GM10248 (cell line): ENCODE measurements at regions not wholly inside any gene's neighbourhood (a gene's known extent, or its start where the extent isn't known, plus 50 kb on each side); places are given as distances from the start of the nearest gene placed in this dataset.

Source experiments
- CTCF ChIA-PET: fragments of 300-600 bp; sonication (Branson Sonifier 250); formaldehyde crosslinking; extraction: SDS; loops from one replicate; lab custom pipeline; 2021; ENCODE audit warnings: antibody characterized with exemption; lab: Yijun Ruan, JAX
- POLR2A ChIA-PET: fragments of 350-650 bp; sonication (Branson Sonifier 250); formaldehyde crosslinking; extraction: SDS; loops from one replicate; lab custom pipeline; 2020; ENCODE audit warnings: antibody characterized with exemption; lab: Yijun Ruan, JAX
- DNase-seq: peaks from one replicate; pipeline ENCODE4 v3.0.0; 2012; ENCODE audit errors: extremely low spot score
- CTCF ChIP-seq: IDR thresholded peaks from 2 replicates; pipeline ENCODE4 v1.5.1; 2012; ENCODE audit warnings: mild to moderate bottlenecking, low read depth; ENCODE audit errors: extremely low read depth, missing control alignments, control extremely low read depth

- no peak for DNase-seq
- POLR2A ChIA-PET = no interaction called here
- TF ChIP-seq CTCF = no peak
- CTCF ChIA-PET = interaction anchor here (1.4 kb wide), 1 partner anchor 9 kb away, joined by 4 read pairs; no protein-coding TSS in a partner anchor
Measured at GRCh38 chr14:94673781-94674231, 61.6 kb downstream of the SERPINA3 start.
